ENCODE measurements at regions not wholly inside any gene's neighbourhood (a gene's known extent, or its start where the extent isn't known, plus 50 kb on each side); places are given as distances from the start of the nearest gene placed in this dataset.

DNA sequence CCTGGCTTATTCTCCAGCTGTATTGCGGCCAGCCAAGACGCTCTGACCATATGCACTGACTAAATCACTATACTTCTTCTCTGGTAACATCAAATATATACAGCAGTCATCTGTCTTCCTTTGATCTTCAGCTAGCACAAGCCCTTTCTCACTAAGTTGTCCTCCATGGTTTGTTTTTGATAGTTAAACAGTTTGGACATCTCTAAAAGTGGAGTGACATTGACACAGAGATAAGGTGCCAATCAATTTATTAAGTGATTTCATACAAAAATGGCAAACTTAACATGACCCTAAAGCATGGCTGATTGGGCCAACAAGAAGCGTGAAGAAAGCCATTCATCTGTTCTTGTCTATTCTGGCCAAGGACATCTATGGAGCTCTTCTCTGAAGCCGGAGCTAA, 334.9 kb downstream of the NKX6-1 start:
- no peak for TF ChIP-seq EP300 (IDR thresholded peaks at IDR 0.05)
- no peak for TF ChIP-seq POLR2A (IDR thresholded peaks at IDR 0.05)
- TF ChIP-seq, protein P1, sequence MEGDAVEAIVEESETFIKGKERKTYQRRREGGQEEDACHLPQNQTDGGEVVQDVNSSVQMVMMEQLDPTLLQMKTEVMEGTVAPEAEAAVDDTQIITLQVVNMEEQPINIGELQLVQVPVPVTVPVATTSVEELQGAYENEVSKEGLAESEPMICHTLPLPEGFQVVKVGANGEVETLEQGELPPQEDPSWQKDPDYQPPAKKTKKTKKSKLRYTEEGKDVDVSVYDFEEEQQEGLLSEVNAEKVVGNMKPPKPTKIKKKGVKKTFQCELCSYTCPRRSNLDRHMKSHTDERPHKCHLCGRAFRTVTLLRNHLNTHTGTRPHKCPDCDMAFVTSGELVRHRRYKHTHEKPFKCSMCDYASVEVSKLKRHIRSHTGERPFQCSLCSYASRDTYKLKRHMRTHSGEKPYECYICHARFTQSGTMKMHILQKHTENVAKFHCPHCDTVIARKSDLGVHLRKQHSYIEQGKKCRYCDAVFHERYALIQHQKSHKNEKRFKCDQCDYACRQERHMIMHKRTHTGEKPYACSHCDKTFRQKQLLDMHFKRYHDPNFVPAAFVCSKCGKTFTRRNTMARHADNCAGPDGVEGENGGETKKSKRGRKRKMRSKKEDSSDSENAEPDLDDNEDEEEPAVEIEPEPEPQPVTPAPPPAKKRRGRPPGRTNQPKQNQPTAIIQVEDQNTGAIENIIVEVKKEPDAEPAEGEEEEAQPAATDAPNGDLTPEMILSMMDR (IDR thresholded peaks at IDR 0.05): no peak
